H9 (cell line): ENCODE measurements at regions not wholly inside any gene's neighbourhood (a gene's known extent, or its start where the extent isn't known, plus 50 kb on each side); places are given as distances from the start of the nearest gene placed in this dataset.
A peak's percentile ranks its signal among the peaks of the same experiment; 100 is the strongest.

ENCODE experiments used
- DNase-seq: peaks from one replicate; pipeline ENCODE4 v3.0.0-alpha.2; 2017
- H2AFZ ChIP-seq: one replicate; pipeline ENCODE4 v1.6.1; 2013; ENCODE audit warnings: mild to moderate bottlenecking, low read length, control low read depth, moderate library complexity
- H2AK5ac ChIP-seq: 2 replicates; pipeline ENCODE4 v1.6.1; 2013; ENCODE audit warnings: low read length, control low read depth, mixed read lengths; ENCODE audit not compliant: insufficient read length
- H2BK120ac ChIP-seq: one replicate; pipeline ENCODE4 v1.6.1; 2013; ENCODE audit warnings: low read depth, mild to moderate bottlenecking, low read length, control low read depth, inconsistent platforms; ENCODE audit not compliant: poor library complexity, severe bottlenecking
- H2BK12ac ChIP-seq: 2 replicates; pipeline ENCODE4 v1.6.1; 2013; ENCODE audit warnings: low read length, control low read depth, mixed read lengths, low read depth; ENCODE audit not compliant: insufficient read length
- H2BK15ac ChIP-seq: 2 replicates; pipeline ENCODE4 v1.6.1; 2013; ENCODE audit warnings: low read depth, low read length, control low read depth
- H2BK20ac ChIP-seq: one replicate; pipeline ENCODE4 v1.6.1; 2013; ENCODE audit warnings: low read depth, mild to moderate bottlenecking, low read length, control low read depth, inconsistent platforms; ENCODE audit not compliant: poor library complexity, severe bottlenecking
- H2BK5ac ChIP-seq: 2 replicates; pipeline ENCODE4 v1.6.1; 2013; ENCODE audit warnings: low read length, control low read depth, mixed read lengths; ENCODE audit not compliant: insufficient read length
- H3K14ac ChIP-seq: 2 replicates; pipeline ENCODE4 v1.6.1; 2013; ENCODE audit warnings: low read length, control low read depth; ENCODE audit not compliant: insufficient read depth
- H3K18ac ChIP-seq: 2 replicates; pipeline ENCODE4 v1.6.1; 2013; ENCODE audit warnings: low read depth, mild to moderate bottlenecking, mixed read lengths, low read length, control low read depth; ENCODE audit not compliant: insufficient read length
- H3K23ac ChIP-seq: 2 replicates; pipeline ENCODE4 v1.6.1; 2013; ENCODE audit warnings: low read length, control low read depth, mixed read lengths, low read depth; ENCODE audit not compliant: insufficient read length
- H3K23me2 ChIP-seq: 2 replicates; pipeline ENCODE4 v1.6.1; 2013; ENCODE audit warnings: low read depth, mild to moderate bottlenecking, mixed read lengths, low read length, control low read depth; ENCODE audit not compliant: insufficient read length, poor library complexity, severe bottlenecking
- H3K27ac ChIP-seq: 2 replicates; pipeline ENCODE4 v1.5.1; 2013; ENCODE audit warnings: low read length, control low read depth, mixed read lengths, low read depth; ENCODE audit not compliant: insufficient read length
- H3K27me3 ChIP-seq: 2 replicates; pipeline ENCODE4 v1.6.1; 2013; ENCODE audit warnings: low read length, control low read depth, inconsistent platforms; ENCODE audit not compliant: insufficient read depth
- H3K4ac ChIP-seq: 2 replicates; pipeline ENCODE4 v1.6.1; 2013; ENCODE audit warnings: low read depth, mild to moderate bottlenecking, control low read depth, inconsistent platforms, low read length, moderate library complexity
- H3K4me1 ChIP-seq: 2 replicates; pipeline ENCODE4 v1.6.1; 2013; ENCODE audit warnings: low read length, control low read depth, inconsistent platforms; ENCODE audit not compliant: insufficient read depth
- H3K4me2 ChIP-seq: 2 replicates; pipeline ENCODE4 v1.6.1; 2013; ENCODE audit warnings: low read length, control low read depth, mixed read lengths; ENCODE audit not compliant: insufficient read length, insufficient read depth
- H3K56ac ChIP-seq: 2 replicates; pipeline ENCODE4 v1.6.1; 2013; ENCODE audit warnings: low read depth, mild to moderate bottlenecking, mixed read lengths, low read length, control low read depth; ENCODE audit not compliant: insufficient read length
- H3K79me1 ChIP-seq: 2 replicates; pipeline ENCODE4 v1.6.1; 2013; ENCODE audit warnings: low read depth, mild to moderate bottlenecking, moderate library complexity, low read length, control low read depth, inconsistent platforms; ENCODE audit not compliant: insufficient read depth, poor library complexity, severe bottlenecking
- H3K79me2 ChIP-seq: 2 replicates; pipeline ENCODE4 v1.6.1; 2013; ENCODE audit warnings: low read length, control low read depth, inconsistent platforms; ENCODE audit not compliant: insufficient read depth
- H3K9ac ChIP-seq: 2 replicates; pipeline ENCODE4 v1.6.1; 2013; ENCODE audit warnings: low read length, control low read depth, mixed read lengths; ENCODE audit not compliant: insufficient read length; ENCODE audit errors: extremely low read depth
- H3K9me3 ChIP-seq: one replicate; pipeline ENCODE4 v1.6.1; 2013; ENCODE audit warnings: low read depth, low read length, inconsistent platforms; ENCODE audit not compliant: control insufficient read depth
- H3T11ph ChIP-seq: one replicate; pipeline ENCODE4 v1.6.1; 2013; ENCODE audit warnings: mild to moderate bottlenecking, low read length, control low read depth, inconsistent platforms
- H4K20me1 ChIP-seq: one replicate; pipeline ENCODE4 v1.6.1; 2013; ENCODE audit not compliant: control insufficient read depth, insufficient read length, insufficient read depth
- H4K5ac ChIP-seq: 2 replicates; pipeline ENCODE4 v1.6.1; 2013; ENCODE audit warnings: low read depth, mild to moderate bottlenecking, mixed read lengths, low read length, control low read depth; ENCODE audit not compliant: insufficient read length
- H4K8ac ChIP-seq: replicated peaks from 2 replicates; pipeline ENCODE4 v1.6.1; 2013; ENCODE audit warnings: low read length, control low read depth, mixed read lengths, low read depth; ENCODE audit not compliant: insufficient read length
- H4K91ac ChIP-seq: 2 replicates; pipeline ENCODE4 v1.6.1; 2013; ENCODE audit warnings: low read depth, mild to moderate bottlenecking, moderate library complexity, mixed read lengths, low read length, control low read depth; ENCODE audit not compliant: insufficient read length
- H3K27ac Mint-ChIP-seq, 3 experiments: 2 replicates in 2 of 3; 3 replicates in 1 of 3; pipeline ENCODE4 v1.8.0; 2020 to 2021; ENCODE audit warnings: mixed read lengths in 3 of 3, mild to moderate bottlenecking in 1 of 3, moderate library complexity in 1 of 3
- H3K27me3 Mint-ChIP-seq: 2 replicates; pipeline ENCODE4 v1.8.0; 2021; ENCODE audit warnings: low read depth, mild to moderate bottlenecking, moderate library complexity, mixed read lengths
- H3K36me3 Mint-ChIP-seq, 3 experiments: 2 replicates in 2 of 3; 3 replicates in 1 of 3; pipeline ENCODE4 v1.8.0; 2020 to 2021; ENCODE audit warnings: low read depth in 3 of 3, mixed read lengths in 3 of 3; ENCODE audit not compliant: insufficient read depth in 1 of 3
- H3K4me1 Mint-ChIP-seq, 2 experiments: 2 replicates each; pipeline ENCODE4 v1.8.0; 2020; ENCODE audit warnings: mixed read lengths in 2 of 2
- H3K4me3 Mint-ChIP-seq, 2 experiments: 2 replicates in 1 of 2; 3 replicates in 1 of 2; pipeline ENCODE4 v1.8.0; 2020 to 2021; ENCODE audit warnings: mild to moderate bottlenecking in 2 of 2, mixed read lengths in 2 of 2, moderate library complexity in 1 of 2
- H3K9me3 Mint-ChIP-seq, 2 experiments: 2 replicates in 1 of 2; 3 replicates in 1 of 2; pipeline ENCODE4 v1.8.0; 2020; ENCODE audit warnings: mild to moderate bottlenecking in 2 of 2, mixed read lengths in 2 of 2, moderate library complexity in 1 of 2
- CTCF ChIP-seq: fragments of 200-600 bp; sonication (generic); conservative IDR thresholded peaks from 3 replicates; pipeline ENCODE4 v1.8.0; 2021; ENCODE audit warnings: antibody characterized with exemption, mild to moderate bottlenecking
- WGBS: extraction: QIAGEN DNeasy Blood & Tissue Kit; methylation state at CpG from one replicate; pipeline ENCODE4 v1.1.7; 2013; ENCODE audit warnings: missing lambda C conversion rate, low lambda C conversion rate, mixed read lengths; ENCODE audit not compliant: insufficient read length; ENCODE audit errors: extremely low coverage; 5-methylcytosine and 5-hydroxymethylcytosine counted together

DNA sequence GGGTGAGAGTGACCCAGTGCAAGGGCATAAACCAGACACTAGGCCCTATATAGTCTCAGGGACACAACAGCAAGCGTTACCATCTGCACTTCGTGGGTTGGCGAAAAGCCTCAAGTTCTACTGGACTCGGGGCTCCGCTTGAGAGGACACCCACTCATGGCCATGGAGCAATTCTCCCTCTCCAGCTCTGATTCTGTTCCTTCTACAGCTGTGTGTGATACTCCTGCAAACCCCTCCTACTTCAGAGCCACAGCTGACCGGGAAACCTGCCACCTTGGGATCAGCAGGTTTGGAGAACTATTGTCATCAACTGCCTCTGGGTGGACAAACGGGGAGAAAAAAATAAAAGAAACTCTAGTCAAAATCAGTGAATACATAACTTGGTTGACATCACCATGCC, 306.9 kb downstream of the FGFR2 start:
- H3K27ac Mint-ChIP-seq: peak overlapping the region in 1 of 3 experiments; percentile 66; a peak in 1 of 7 replicates
- no peaks in the 10 kb centered on the region for H3K79me1 ChIP-seq
- H4K8ac ChIP-seq: no peak overlapping the region
- no peak overlapping the region for H3K23ac ChIP-seq
- H3K27ac ChIP-seq: no peak overlapping the region
- H2AFZ ChIP-seq: no peak overlapping the region
- no peak overlapping the region for H2BK20ac ChIP-seq
- no peaks in the 10 kb centered on the region for H3K79me2 ChIP-seq
- no peak overlapping the region for H3K4me3 Mint-ChIP-seq
- TF ChIP-seq CTCF: no peak
- H3K9ac ChIP-seq: no peak overlapping the region
- H2BK12ac ChIP-seq: no peak overlapping the region
- H3K14ac ChIP-seq: no peak overlapping the region
- H3K36me3 Mint-ChIP-seq: peaks cover 0 to 15% (median 0%) of the 10 kb centered on the region in 3 experiments; a peak in 3 of 7 replicates
- no peak overlapping the region for H3K18ac ChIP-seq
- H3K56ac ChIP-seq: no peak overlapping the region
- no peak for DNase-seq
- peaks cover 35 to 49% of the 10 kb centered on the region in 2 experiments for H3K4me1 Mint-ChIP-seq
- H4K5ac ChIP-seq: no peak overlapping the region
- H3K27me3 ChIP-seq: no peaks in the 10 kb centered on the region
- no peaks in the 10 kb centered on the region for H3K23me2 ChIP-seq
- no peak overlapping the region for H3T11ph ChIP-seq
- H2BK120ac ChIP-seq: no peak overlapping the region
- peaks cover 20% of the 10 kb centered on the region for H3K4me1 ChIP-seq
- H3K27me3 Mint-ChIP-seq: peaks cover 3% of the 10 kb centered on the region; the same call in 1 of the 2 replicates
- WGBS: no CpG with 5 or more reads among the region's 7 CpGs
- no peaks in the 10 kb centered on the region for H4K20me1 ChIP-seq
- H2BK5ac ChIP-seq: no peak overlapping the region
- no peak overlapping the region for H2BK15ac ChIP-seq
- H3K4ac ChIP-seq: no peak overlapping the region
- H2AK5ac ChIP-seq: no peak overlapping the region
- no peaks in the 10 kb centered on the region for H3K9me3 ChIP-seq
- peaks cover 3 to 4% of the 10 kb centered on the region in 2 experiments; a peak in 4 of 5 replicates for H3K9me3 Mint-ChIP-seq
- no peak overlapping the region for H4K91ac ChIP-seq
- no peak overlapping the region for H3K4me2 ChIP-seq
